Suprapubic skin (tissue), 4 donors: ENCODE measurements at regions not wholly inside any gene's neighbourhood (a gene's known extent, or its start where the extent isn't known, plus 50 kb on each side); places are given as distances from the start of the nearest gene placed in this dataset.

Experiments used
- CTCF ChIP-seq, 2 donors: fragments of 200-600 bp in 1 of 2; fragments of 450-650 bp in 1 of 2; sonication (generic) in 1 of 2; IDR thresholded peaks; one replicate each; pipeline ENCODE4 v1.5.1; 2016 to 2019; ENCODE audit warnings: antibody characterized with exemption in 2 of 2, mild to moderate bottlenecking in 1 of 2, moderate library complexity in 1 of 2
- EP300 ChIP-seq: sonication (generic); formaldehyde crosslinking; IDR thresholded peaks from one replicate; pipeline ENCODE4 v1.6.1; 2017; ENCODE audit warnings: antibody characterized with exemption
- POLR2AphosphoS5 ChIP-seq, 3 donors: sonication (generic); formaldehyde crosslinking; IDR thresholded peaks; one replicate each; pipeline ENCODE4 v1.6.1; 2017; ENCODE audit warnings: antibody characterized with exemption in 3 of 3

DNA sequence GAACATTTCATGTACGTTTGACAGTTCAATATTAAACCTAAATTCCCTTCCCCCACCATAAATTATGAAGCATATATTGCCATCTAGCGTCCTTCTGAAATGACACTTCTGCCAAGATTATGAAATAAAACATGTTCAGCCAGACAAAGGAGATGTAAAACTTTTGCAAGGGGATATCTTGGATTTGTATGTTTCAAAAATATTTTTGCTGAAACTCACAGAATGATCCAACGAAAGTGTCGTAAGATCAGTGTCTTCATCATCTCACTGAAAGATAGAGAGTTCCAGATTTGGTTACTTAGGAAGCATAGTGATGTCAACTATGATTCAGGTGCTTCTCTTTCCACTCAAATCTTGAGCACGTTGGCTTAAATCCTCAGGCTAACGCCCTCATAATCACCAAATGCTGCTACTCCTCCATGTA lies 904.3 kb downstream of the XPNPEP1 start:
- TF ChIP-seq CTCF (IDR thresholded peaks at IDR 0.05) = no peak
- no peak for TF ChIP-seq POLR2AphosphoS5 (IDR thresholded peaks at IDR 0.05)
- TF ChIP-seq EP300 = no peak
